ENCODE measurements at regions not wholly inside any gene's neighbourhood (a gene's known extent, or its start where the extent isn't known, plus 50 kb on each side); places are given as distances from the start of the nearest gene placed in this dataset.
"Not testable (repeated sequence)": the region's sequence is repeated elsewhere in the genome, so short reads cannot be mapped to it uniquely, and the experiment has no call there.

DNA sequence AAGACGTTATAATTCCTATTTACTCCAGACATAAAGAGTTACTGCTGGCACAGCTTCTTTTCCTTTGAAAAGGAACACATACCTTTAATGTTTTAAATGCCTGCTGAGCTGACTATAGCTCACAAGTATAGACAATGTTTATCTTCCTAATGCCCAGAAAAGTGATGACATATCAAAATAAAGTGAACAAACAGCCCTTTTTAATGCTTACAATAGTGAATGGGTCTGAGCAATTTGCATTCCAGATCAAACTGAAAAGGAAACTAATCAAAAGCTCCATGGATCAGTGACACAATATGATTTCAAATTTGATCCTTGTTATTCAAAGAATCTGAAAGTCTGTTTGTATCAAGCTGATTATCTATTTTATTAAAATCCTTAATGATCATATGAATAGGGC is 233.6 kb upstream of the SEMA3E start:
- DNase-seq (ENCODE audit: low read depth, low spot score): peak; percentile 9

DNA sequence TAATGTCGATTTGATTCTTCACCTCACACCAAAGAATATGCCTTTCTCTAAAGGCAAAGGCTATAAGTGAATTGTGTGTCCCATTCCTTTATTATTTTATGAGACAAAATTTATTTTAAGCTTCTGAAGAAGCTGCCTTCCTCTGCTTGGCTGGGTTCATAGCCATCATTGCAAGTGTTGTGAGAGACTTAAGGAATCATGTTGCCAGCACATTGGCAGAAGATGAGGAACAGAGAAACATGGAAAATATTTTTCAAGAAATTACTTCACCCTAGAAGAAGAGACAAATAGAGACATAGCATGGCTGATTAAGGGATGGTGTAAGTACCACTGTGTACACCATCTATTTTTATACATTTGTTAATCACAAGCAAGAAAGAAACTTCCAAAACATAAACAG is 230.1 kb upstream of the SEMA3E start:
- no peak for DNase-seq (ENCODE audit: low read depth, low spot score)

DNA sequence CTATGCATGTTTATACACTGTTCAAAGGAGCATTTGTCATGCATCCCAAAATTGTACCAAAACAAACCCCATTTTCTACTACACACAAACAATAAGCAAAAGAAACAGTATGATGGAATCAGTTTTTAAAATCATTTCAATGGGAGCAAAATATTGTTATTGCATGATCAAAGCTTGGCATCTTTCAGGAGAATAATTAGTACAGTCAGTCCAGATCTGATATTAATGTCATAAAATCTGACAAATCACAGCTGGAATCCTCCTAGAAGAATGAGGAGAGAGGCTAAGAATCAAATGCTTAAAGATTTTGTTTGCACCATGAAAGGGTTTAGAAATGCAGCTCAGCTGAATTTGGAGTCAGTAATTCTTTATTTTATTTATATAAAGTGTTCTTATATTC is 229.7 kb upstream of the SEMA3E start:
- DNase-seq (ENCODE audit: low read depth, low spot score): no peak

DNA sequence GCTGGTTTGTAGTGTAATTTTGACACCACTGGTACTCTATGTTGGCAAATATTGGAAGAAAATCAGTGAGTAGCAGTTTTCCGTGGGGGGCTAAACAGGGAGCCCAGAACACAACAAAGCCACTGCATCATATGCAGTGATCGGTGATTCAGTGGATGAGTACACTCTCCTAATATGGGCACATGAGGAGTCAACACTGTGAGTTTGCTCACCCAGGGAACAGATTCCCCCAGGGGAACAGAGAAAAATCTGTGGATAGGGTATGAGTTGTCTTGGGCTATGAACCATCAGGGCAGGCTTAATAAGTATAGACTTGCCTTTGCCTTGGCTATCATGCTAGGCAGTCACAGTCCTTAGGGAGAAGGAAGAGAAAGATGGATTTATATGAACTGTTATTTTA is 227.7 kb upstream of the SEMA3E start:
- peak; percentile 7 for DNase-seq (ENCODE audit: low read depth, low spot score)

DNA sequence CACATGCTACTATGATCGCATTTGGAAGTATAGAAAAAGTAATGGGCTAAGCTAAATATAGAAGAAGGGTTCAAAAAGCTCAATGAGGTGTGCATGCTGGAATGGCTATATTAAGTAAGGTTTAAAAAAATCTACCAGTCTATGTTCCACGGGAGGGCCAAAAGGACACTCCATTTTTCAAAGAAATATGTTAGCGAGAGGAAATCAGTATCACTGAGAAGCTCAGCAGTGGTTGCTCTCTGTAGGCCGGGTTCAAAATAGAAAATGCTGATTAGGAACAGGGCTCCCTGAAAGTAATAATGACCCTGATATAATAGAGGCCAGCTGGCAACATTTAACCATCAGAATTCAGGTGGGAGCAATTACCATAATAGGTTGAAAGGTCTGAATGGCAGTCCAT is 224.5 kb upstream of the SEMA3E start:
- DNase-seq (ENCODE audit: low read depth, low spot score): no peak

DNA sequence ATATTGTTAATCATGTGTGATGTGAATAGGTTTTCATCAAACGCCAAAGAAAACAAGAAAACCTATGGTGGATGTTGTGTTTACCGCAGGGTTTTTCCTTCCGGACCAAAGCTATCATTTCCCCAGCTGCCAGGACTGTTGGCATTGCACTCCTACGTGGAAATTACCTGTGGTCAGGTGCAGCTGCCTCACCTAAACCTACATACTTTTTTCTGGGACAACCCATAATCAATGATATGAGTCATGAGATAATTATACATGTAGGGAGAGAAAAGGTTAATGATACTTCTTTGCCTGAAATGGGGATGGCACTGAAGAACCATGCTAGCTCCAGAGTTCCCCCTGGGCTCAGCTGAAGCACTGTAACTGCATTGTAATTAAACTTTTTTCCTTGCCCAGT is 223.6 kb upstream of the SEMA3E start:
- DNase-seq (ENCODE audit: low read depth, low spot score): no peak

DNA sequence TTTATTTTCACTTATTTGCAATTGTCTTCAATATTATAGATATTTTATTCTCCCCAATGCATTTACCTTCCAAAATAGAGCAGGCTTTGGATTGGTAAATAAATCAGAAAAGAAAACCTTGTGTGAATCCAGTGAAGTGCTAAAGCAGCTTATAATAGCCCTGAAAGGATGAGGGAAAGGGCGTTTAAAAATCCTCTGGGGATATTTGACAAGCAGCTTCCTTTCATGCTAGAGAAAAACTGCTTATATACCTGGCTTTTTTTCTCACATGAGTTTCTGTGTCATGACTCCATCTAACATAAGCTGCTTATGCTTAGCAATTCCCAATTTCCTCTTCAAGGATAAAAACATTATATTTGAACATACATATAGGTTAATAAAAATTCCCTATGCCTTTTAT is 221.6 kb upstream of the SEMA3E start:
- DNase-seq (ENCODE audit: low read depth, low spot score): no peak

DNA sequence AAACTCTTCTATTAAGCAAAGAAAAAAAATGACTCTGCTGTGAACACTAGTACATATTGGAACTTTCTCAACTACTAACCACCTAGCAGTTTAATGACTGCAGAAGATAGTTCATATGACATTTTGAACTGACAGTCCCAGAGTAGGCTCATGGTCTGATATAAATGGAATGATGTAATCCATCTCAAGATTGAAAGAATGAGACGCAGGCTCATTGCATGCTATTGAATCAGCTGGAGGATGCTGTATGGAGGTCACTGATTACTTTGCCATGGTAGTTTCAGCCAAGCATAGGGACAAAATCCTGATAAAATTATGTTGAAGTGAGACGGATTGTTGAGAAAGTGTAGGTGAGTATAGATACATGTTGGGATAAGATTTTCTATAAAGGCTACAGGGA is 217.6 kb upstream of the SEMA3E start:
- no peak for DNase-seq (ENCODE audit: low read depth, low spot score)

DNA sequence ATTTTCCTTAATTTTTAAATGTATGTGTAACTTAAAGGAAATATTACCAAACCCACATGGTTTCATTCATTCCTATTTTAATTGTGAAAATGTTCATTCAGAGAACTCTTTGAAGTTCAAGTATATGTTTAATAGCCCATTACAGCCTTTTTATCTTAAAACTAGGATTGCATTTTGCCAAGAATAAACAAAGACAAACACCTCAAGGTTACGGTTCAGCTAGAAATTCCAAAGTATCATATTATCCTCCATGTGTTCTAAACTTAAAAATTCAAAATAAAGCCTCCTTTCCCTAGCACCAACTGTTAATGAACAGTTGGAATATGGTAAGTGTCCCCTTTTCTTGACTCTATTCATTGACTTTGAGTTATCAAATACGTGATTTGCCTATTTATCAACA is 215.6 kb upstream of the SEMA3E start:
- DNase-seq (ENCODE audit: low read depth, low spot score): no peak

DNA sequence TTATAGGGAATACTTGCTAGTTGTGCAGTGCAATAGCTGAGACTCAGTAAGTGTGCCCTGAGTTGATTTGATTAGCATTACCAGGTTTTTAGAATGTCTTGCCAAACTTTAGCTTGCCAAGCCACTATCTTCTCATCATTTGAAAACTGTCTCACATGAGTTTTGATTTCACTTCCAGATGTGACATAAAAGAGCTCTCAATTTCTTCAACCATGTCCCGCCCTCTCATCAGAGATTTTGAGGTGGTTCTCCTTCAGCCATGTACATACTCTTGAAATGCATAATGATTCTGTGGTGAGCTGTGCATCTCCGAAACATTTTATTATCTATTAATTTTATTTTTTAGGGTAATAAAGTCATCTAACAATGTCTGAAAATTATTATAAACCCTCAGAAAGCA is 215.0 kb upstream of the SEMA3E start:
- no peak for DNase-seq (ENCODE audit: low read depth, low spot score)

DNA sequence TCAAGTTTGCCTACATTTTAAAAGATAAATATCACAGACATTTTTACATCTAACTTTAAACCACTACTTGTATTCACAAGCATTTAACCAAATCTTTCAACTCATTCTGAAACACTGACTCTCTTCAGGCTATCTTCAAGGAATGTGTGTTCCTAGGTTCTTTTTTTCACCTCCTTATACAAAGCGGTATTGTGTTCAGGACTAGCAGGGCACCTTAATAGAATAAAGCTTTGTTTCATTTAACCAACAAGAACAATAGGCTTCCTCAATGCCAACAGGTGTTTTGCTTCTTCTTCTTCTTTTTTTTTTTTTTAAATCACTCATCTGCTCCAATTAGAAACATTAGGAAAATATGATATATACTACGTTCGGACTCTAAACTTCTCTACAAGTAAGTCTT is 212.9 kb upstream of the SEMA3E start:
- DNase-seq (ENCODE audit: low read depth, low spot score): no peak

DNA sequence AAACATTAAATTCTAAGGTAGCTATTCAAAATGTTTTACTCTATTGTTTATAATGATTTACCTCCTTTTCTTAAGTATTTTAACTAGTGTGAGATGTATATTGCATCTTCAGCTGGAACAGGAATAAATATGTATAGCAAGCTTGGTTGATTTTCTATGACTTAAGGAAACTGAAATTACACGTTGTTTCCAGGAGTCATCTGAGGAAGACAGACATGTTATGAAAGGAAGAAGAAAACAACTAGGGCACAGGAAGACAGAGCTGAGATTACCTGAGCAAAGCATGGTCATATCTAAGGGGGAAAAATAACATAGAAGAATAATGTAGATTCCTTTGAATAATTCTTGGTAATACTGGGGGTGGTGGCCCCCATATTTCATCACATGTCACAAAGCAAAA is 210.9 kb upstream of the SEMA3E start:
- DNase-seq (ENCODE audit: low read depth, low spot score): no peak

DNA sequence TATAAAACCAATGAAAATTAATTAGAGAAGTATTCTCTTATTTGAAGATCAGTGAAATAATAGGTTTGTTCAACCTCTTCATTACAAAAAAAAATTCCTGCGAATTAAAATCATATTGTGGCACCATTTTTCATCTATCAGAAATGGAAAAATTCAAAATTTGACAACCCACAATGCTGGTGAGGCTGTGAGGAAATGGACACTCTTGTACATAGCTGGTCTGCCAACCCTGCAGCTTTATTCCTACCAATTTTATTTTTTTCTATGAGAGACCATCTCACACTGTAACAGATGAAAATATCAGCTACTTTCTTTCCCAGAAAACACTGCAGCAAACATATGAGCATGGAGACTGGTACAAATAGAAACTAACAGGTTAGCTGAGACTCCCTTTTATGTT is 208.8 kb upstream of the SEMA3E start:
- no peak for DNase-seq (ENCODE audit: low read depth, low spot score)

DNA sequence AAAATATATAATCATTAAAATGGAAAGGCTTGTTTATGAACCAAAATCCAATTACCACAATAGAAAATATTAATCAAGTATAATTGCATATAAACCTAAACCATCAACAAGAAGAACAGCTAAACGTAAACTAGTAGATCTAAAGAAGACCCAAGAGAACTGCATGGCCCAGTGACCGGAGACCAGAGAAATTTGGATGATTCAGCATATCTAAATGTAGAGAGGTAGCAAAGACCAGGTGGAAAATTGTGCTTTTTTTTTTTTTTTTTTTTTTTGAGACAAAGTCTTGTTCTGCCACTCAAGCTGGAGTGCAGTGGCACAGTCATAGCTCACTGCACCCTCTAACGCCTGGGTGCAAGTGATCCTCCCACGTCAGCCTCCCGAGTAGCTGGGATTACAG is 207.2 kb upstream of the SEMA3E start:
- DNase-seq (ENCODE audit: low read depth, low spot score): no peak

DNA sequence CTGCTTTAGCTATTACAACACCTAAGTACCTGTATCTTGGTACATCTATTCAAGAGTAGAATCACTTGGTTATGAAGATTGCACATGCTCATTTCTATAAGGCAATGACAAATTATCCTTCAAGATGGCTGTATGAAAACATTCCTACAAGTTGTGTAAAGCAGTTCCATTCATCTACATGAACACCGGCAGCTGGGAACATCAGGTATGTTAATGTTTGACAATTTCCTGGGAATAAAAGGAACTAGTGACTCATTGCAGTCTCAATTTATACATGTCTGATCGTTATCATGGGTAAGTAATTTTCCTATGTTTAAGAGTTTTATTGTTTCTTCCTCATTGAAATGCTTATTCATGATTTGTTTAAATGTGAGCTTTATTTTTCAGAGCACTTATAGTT is 203.2 kb upstream of the SEMA3E start:
- no peak for DNase-seq (ENCODE audit: low read depth, low spot score)

DNA sequence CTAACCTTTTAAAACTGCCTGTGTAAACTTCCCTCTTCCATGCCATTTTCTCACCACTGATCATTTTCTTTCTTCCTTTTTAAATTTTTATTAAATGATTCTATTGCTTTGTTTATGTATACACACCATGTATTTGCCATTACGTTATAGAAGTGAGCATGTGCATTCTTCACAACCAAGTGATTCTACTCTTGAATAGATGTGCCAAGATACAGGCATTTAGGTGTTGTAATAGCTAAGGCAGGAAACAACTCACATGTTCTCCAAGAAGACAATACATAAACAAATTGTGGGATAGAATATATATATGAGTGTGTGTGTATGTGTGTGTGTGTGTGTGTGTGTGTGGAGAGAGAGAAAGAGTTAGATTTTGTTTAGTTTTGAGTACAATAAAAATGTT is 202.6 kb upstream of the SEMA3E start:
- DNase-seq (ENCODE audit: low read depth, low spot score): no peak

DNA sequence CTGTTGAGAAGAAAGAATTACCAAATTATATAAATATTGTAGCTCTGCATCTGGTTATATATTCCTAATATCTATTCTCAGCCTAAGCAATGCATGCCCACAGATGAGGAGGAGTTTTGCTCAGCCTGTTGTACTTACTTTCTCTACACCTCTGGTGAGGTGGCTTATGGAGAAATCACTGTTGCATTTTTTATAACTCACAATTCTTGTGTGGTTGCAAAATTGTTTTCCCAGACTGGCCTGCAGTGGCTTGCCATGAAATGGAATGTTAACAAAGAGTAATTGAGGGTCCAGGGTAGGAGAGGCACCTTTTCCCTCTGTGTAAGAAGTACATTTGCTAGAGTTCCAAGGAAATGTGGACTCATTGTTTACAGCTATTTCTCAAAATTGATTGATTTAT is 202.0 kb upstream of the SEMA3E start:
- no peak for DNase-seq (ENCODE audit: low read depth, low spot score)

DNA sequence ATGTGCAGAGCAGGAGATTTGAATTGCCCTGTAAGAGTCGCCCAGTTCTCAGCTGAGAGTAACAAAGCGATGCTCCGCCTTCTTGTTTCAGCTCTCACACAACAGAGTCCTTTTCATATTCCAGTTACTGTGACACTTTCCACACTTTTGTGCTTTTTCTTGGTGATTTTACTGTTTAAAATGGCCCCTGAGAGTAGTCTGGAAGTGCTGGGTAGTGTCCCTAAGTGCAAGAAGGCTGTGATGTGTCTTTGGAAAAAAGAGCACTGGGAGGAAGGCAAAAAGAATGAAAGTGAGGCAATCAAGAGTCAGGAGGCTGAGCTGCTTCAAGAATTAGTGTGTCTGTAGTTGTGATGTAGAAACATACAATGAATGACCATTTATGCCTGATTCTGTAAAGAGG is 201.2 kb upstream of the SEMA3E start:
- DNase-seq (ENCODE audit: low read depth, low spot score): no peak

DNA sequence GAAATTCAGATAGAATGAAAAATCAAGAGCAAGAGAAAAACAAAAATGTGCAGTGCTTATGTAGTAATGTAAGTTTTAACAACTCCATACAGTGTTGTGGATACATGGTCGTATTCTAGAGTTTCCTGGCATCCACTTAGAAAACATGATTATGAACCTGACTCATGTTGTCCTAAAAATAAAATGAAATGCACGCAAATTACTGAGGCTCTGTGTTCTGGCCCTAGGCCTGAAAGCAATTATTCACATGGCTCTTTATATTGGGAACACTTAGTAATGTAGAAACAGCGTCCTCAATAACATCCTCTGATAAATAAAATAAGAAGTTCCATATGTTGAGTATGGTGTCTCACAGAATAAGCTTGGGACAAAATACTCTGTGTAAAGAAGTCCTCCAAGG is 200.2 kb upstream of the SEMA3E start:
- DNase-seq (ENCODE audit: low read depth, low spot score): no peak

DNA sequence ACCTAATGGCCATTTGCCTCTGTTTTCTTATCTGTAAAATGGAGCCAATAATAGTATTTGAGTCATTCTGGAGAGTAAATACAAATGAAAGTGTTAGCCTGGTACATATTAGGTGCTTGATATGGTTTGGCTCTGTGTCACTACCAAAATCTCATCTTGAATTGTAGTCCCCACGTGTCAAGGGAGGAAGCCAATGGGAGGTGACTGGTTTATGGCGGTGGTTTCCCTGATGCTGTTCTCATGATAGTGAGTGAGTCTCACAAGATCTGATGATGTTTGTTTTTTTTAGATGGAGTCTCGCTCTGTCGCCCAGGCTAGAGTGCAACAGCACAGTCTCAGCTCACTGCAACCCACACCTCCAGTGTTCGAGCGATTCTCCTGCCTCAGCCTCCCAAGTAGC is 194.0 kb upstream of the SEMA3E start:
- no peak for DNase-seq (ENCODE audit: low read depth, low spot score)

DNA sequence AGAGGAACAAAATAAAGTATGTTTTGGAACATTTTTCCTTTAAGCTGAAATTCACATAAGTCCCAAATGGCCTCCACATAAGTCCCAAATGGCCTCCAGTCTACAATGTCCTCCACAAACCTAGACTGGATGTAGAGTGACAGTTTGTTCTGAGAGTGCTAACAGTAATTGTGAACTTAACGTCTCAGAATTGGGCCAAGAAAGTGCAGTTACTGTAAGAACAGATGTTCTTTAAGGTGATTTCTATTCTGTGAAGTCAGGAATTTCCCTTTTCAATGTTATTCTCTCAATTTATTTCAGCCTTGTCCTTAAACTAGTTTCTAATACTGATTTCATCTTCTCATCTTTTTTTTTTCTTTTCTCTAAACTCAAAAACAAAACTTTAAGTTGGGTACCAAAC is 188.7 kb upstream of the SEMA3E start:
- no peak for DNase-seq (ENCODE audit: low read depth, low spot score)

DNA sequence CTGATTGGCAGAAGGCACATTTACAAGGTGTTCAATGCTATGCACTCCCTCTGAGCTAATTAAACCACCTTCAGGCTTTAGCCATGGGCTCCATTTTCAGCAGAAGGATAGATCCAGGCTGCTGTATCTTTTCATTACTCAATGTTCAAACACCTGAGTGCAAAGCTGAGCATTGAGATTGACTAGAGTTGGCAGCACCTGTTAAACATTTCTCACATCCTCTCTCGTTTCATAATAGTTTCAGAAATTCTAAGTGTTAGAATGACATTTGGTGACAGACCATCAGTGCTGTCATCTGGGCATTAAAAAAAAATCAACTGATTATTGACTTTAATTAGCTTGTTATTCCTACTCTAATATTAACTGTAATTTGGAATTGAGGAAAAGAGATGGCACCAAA is 187.1 kb upstream of the SEMA3E start:
- no peak for DNase-seq (ENCODE audit: low read depth, low spot score)

DNA sequence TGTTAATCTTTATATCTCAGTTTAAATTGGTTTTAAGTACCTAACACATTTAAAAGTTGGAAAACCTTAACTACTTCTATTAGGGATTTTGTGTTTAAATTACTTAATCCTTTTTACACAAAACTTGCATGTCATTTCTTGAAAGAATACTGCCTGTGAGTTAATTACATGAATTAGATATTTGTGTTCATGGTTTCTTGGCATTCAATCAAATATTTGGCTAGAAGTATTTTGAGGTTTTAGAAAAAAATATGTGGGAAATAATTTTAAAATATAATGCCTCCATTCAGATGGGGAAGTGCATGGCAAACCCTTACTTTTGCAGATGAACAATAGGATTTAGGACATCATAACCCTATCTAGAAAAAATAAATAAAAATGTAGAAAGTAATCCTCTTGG is 186.5 kb upstream of the SEMA3E start:
- no peak for DNase-seq (ENCODE audit: low read depth, low spot score)

DNA sequence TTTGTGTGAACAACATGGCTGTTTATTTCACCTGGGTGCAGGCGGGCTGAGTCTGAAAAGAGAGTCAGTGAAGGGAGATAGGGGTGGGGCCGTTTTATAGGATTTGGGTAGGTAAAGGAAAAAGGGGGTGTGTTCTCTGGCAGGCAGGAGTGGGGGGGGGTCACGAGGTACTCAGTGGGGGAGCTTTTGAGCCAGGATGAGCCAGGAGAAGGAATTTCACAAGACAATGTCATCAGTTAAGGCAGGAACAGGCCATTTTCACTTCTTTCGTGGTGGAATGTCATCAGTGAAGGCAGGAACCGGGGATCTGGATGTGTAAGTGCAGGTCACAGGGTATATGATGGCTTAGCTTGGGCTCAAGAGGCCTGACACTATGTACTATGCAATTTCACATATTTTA is 184.8 kb upstream of the SEMA3E start:
- DNase-seq (ENCODE audit: low read depth, low spot score): not testable (repeated sequence)

DNA sequence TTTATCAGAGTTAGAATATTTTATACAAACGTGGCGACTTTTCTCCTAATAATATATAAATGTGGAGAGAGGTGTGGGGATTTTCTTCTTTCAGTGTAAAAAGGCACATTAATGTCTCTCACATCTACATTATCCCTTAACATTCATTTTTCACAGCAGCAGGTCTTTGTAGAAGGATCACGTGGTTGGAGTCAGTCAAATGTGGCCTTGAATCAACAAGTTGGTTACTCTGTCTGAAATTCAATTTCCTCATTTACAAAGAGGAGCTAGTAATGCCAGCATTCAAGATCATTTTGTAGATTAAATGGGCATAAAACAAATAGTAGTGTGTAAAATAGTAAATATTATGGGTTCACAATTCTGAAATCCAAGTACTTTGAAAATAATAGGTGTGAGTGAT is 183.1 kb upstream of the SEMA3E start:
- DNase-seq (ENCODE audit: low read depth, low spot score): no peak
